Gastroesophageal sphincter (tissue), 4 donors: ENCODE measurements at regions not wholly inside any gene's neighbourhood (a gene's known extent, or its start where the extent isn't known, plus 50 kb on each side); places are given as distances from the start of the nearest gene placed in this dataset.

Experiments used
- ATAC-seq: fragments of 150-250 bp; one replicate; pipeline ENCODE4 v1.9.1; 2016; ENCODE audit warnings: mild to moderate bottlenecking, moderate library complexity
- H3K27ac ChIP-seq, 4 donors: fragments of 200-600 bp; sonication (generic) in 3 of 4; 1 replicate in 3 of 4; 2 replicates in 1 of 4; pipeline ENCODE4 v1.5.1; 2016 to 2019
- H3K27me3 ChIP-seq: fragments of 200-600 bp; sonication (generic); one replicate; pipeline ENCODE4 v1.5.1; 2019
- H3K36me3 ChIP-seq, 2 donors: fragments of 200-600 bp; sonication (generic); one replicate each; pipeline ENCODE4 v1.5.1; 2019; ENCODE audit warnings: control low read depth in 1 of 2
- H3K4me1 ChIP-seq, 3 donors: fragments of 200-600 bp; sonication (generic); 1 replicate in 2 of 3; 2 replicates in 1 of 3; pipeline ENCODE4 v1.5.1; 2016 to 2019; ENCODE audit warnings: control low read depth in 2 of 3
- H3K4me3 ChIP-seq, 2 donors: fragments of 200-600 bp; sonication (generic); one replicate each; pipeline ENCODE4 v1.5.1; 2019; ENCODE audit warnings: mild to moderate bottlenecking in 1 of 2, moderate library complexity in 1 of 2
- H3K9me3 ChIP-seq, 3 donors: fragments of 200-600 bp; sonication (generic); one replicate each; pipeline ENCODE4 v1.5.1; 2017 to 2019; ENCODE audit warnings: control low read depth in 2 of 3
- CTCF ChIP-seq, 4 experiments: fragments of 200-600 bp in 2 of 4; fragments of 450-650 bp in 2 of 4; sonication (generic) in 1 of 4; IDR thresholded peaks; one replicate each; pipeline ENCODE4 v1.5.1; 2017 to 2019; ENCODE audit warnings: antibody characterized with exemption in 4 of 4, mild to moderate bottlenecking in 2 of 4, moderate library complexity in 2 of 4
- EP300 ChIP-seq: sonication (generic); formaldehyde crosslinking; IDR thresholded peaks from one replicate; pipeline ENCODE4 v1.6.1; 2017; ENCODE audit warnings: antibody characterized with exemption, mild to moderate bottlenecking
- POLR2A ChIP-seq, 2 donors: fragments of 450-650 bp; IDR thresholded peaks; one replicate each; pipeline ENCODE4 v1.6.1; 2017; ENCODE audit warnings: antibody characterized with exemption in 2 of 2, mild to moderate bottlenecking in 2 of 2, moderate library complexity in 1 of 2
- POLR2AphosphoS5 ChIP-seq: sonication (generic); formaldehyde crosslinking; IDR thresholded peaks from one replicate; pipeline ENCODE4 v1.6.1; 2017; ENCODE audit warnings: antibody characterized with exemption
- WGBS, 2 donors: methylation state at CpG; one replicate each; pipeline ENCODE4 v1.1.5; 2018; ENCODE audit warnings: low coverage in 1 of 2; 5-methylcytosine and 5-hydroxymethylcytosine counted together

DNA sequence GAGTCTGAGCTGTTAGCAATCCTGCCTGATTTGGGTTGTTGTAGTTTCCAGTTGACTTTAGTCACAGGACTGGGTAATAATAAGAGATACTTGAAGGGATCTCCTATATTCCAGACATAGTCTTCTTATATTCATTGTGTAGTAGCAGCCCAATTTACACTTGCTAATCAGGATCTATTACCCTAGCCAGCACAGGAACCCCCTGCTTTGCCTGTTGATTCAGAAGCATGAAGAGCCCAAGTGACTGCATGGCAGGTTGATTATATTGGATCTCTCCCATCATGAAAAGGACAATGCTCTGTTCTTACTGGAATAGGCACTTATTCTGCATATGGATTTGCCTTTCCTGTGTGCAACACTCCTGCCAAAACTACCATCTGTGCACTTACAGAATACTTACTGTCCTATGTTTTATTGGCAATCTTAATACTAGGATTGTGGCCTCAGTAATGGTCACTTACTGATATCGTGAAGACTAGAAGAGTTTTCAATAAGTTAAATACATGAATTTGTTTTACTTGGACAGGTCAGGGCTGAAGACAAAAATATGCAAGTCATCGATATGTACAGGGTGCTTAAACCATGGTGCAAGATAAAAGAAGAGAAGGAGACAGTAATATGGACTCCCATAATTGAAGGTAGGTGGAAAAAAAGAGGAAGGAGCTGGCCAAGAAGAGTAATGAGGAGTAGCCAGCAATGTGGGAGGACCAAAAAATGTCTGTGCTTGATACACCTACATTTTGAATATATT is 304.1 kb downstream of the MCTP2 start:
- 87% methylated on average over 2 of the region's 2 CpGs for WGBS, 2 donors
- TF ChIP-seq EP300, result no peak
- no peak for TF ChIP-seq POLR2A (IDR thresholded peaks at IDR 0.05)
- no peak for TF ChIP-seq POLR2AphosphoS5
- no peak for TF ChIP-seq CTCF (IDR thresholded peaks at IDR 0.05)
- no peak for ATAC-seq
- Histone ChIP-seq H3K36me3 (no peaks in the 10 kb centered on the region), H3K27me3 (no peaks in the 10 kb centered on the region), H3K4me3 (no peak overlapping the region), H3K4me1 (no peaks in the 10 kb centered on the region), H3K9me3 (no peaks in the 10 kb centered on the region), H3K27ac (no peak overlapping the region)

DNA sequence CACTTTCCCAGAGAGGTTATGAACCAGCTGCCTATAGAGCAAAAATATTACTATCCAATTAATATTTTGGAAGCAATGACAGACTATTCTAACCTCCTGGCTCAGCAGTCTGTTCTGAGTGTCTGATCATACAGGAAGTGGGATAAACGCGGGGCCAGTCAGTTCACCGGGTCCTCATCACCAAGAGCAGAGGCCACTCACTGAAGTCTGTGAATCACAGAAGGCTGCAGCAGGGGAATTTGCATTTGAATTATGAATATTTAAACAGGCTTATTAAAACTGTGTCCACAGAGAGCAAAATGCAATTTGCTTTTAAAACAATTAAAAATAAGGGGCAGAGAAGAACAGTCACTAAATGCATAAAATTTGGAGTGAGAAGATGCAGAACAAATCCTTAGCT is 305.2 kb downstream of the MCTP2 start:
- Histone ChIP-seq H3K27ac (no peak overlapping the region), H3K4me1 (no peaks in the 10 kb centered on the region), H3K4me3 (no peak overlapping the region), H3K9me3 (no peaks in the 10 kb centered on the region), H3K36me3 (no peaks in the 10 kb centered on the region), H3K27me3 (no peaks in the 10 kb centered on the region)
- WGBS, 2 donors, result 18 to 38% methylated on average over 3 of the region's 3 CpGs
- TF ChIP-seq POLR2AphosphoS5 (no peak), POLR2A (IDR thresholded peaks at IDR 0.05) (no peak), CTCF (IDR thresholded peaks at IDR 0.05) (no peak), EP300 (no peak)
- no peak for ATAC-seq

DNA sequence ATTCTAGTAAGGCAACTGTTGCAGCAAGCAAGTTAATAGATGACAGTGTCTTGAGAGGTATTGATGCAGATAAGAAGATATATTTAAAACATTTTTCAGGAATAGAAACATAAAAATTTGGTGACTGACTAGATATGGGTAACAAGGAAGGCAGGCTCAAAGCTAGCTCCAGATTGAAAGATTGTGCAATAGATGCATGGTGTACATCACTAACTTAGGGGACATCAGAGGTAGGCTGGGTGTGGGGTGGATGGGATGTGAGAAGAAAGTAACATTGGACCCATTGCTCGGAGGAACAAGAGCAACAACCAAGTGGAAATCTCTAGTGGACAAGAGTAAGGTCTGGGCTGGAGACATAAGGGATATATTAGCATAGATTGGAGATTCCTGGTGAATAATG is 306.9 kb downstream of the MCTP2 start:
- H3K4me1 ChIP-seq, result no peaks in the 10 kb centered on the region
- no peak for ATAC-seq
- H3K27me3 ChIP-seq, result no peaks in the 10 kb centered on the region
- no peaks in the 10 kb centered on the region for H3K9me3 ChIP-seq
- H3K27ac ChIP-seq, result no peak overlapping the region
- H3K4me3 ChIP-seq, result no peak overlapping the region
- no peaks in the 10 kb centered on the region for H3K36me3 ChIP-seq
- WGBS, 2 donors, result 0 to 54% methylated on average over 1 of the region's 1 CpG
- no peak for TF ChIP-seq POLR2AphosphoS5
- TF ChIP-seq EP300, result no peak
- no peak for TF ChIP-seq CTCF (IDR thresholded peaks at IDR 0.05)
- TF ChIP-seq POLR2A (IDR thresholded peaks at IDR 0.05), result no peak

DNA sequence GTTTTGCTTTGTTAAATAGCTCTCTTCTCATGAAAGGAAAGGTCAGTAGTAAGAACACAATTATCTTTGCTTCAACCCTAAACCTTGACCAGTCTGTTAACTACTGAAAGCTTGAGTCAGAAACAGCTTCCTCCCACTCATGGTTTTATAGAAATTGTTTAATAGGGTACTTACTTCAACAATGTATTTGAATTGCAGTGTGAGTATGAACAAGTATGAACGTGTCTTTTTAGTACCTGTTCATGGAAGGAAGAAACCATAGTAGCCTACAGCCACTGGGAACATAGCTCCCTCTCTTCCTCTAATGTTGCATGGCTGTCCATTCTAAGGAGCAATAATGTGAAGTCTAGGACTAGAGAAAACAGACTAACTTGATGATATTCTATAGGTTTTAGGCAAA is 311.0 kb downstream of the MCTP2 start:
- Histone ChIP-seq H3K36me3 (no peaks in the 10 kb centered on the region), H3K27ac (no peak overlapping the region), H3K4me1 (no peaks in the 10 kb centered on the region), H3K9me3 (no peaks in the 10 kb centered on the region), H3K4me3 (no peak overlapping the region), H3K27me3 (no peaks in the 10 kb centered on the region)
- WGBS, 2 donors, result 81 to 85% methylated on average over 1 of the region's 1 CpG
- TF ChIP-seq CTCF (IDR thresholded peaks at IDR 0.05), result no peak
- TF ChIP-seq EP300, result no peak
- TF ChIP-seq POLR2A (IDR thresholded peaks at IDR 0.05), result no peak
- no peak for TF ChIP-seq POLR2AphosphoS5
- ATAC-seq, result no peak

GRCh38 chr15:94546808-94547207 is 315.4 kb downstream of the MCTP2 start:
- no peak for TF ChIP-seq POLR2A (IDR thresholded peaks at IDR 0.05)
- TF ChIP-seq CTCF (IDR thresholded peaks at IDR 0.05), result no peak
- TF ChIP-seq EP300, result no peak
- TF ChIP-seq POLR2AphosphoS5, result no peak
- Histone ChIP-seq H3K4me1 (no peaks in the 10 kb centered on the region), H3K36me3 (no peaks in the 10 kb centered on the region), H3K27ac (no peak overlapping the region), H3K4me3 (no peak overlapping the region), H3K27me3 (no peaks in the 10 kb centered on the region), H3K9me3 (no peaks in the 10 kb centered on the region)
- no peak for ATAC-seq
- 58 to 63% methylated on average over 2 of the region's 2 CpGs for WGBS, 2 donors
